ENCODE measurements at regions not wholly inside any gene's neighbourhood (a gene's known extent, or its start where the extent isn't known, plus 50 kb on each side); places are given as distances from the start of the nearest gene placed in this dataset.

DNA sequence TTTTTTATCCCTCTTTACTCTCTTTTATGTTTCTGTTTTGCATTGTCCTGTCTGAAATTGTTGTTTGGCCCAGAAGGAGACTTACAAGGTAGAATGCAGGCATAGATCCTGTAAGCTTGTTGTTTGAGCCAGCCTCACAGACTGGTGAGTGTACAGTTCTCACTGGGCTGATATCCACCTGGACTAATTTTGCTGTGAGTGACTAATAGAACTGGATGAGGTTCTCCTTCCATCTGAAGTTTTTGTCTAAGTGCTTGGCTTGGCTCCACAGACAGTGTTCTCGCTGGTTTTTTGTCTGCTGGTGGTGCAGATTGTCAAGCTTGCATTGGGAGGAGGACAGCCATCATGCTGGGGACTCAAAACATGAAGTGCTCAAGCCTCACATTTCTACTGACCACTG is 495.7 kb downstream of the TSN start:
- DNase-seq (no peak), ATAC-seq (no peak)
- CTCF ChIA-PET = no interaction called here
- H3K27ac Mint-ChIP-seq = no peak overlapping the region
- H3K4me1 Mint-ChIP-seq (ENCODE audit: low read depth) = no peaks in the 10 kb centered on the region
- no peaks in the 10 kb centered on the region for H3K9me3 Mint-ChIP-seq (ENCODE audit: insufficient read depth)
- H3K27me3 Mint-ChIP-seq (ENCODE audit: low read depth) = no peaks in the 10 kb centered on the region
- H3K4me3 Mint-ChIP-seq = no peak overlapping the region
- no peaks in the 10 kb centered on the region for H3K36me3 Mint-ChIP-seq (ENCODE audit: low read depth)
- POLR2A ChIA-PET = no interaction called here

DNA sequence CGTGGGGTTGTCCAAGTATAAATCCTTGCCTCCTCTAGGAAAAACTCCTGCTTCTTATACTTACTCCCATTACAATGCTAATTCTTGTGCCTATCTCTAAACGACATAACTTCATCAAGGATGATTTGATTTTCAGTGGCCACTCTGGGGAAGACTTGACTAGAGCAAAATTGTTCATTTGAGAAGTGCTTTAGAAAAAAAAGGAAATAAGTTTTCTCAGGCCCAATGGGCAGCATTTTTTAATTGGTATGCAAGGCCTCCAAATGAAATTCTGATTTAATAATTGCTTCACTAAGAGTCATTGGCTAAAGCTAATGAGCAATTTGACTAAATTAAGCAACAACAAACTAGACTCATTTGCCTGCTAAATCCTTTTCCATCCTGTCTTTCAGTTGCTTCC is 496.1 kb downstream of the TSN start:
- ChIA-PET POLR2A (no interaction called here), CTCF (no interaction called here)
- H3K27ac Mint-ChIP-seq = no peak overlapping the region
- H3K4me1 Mint-ChIP-seq (ENCODE audit: low read depth) = no peaks in the 10 kb centered on the region
- no peak for ATAC-seq
- no peak for DNase-seq
- no peaks in the 10 kb centered on the region for H3K9me3 Mint-ChIP-seq (ENCODE audit: insufficient read depth)
- no peak overlapping the region for H3K4me3 Mint-ChIP-seq
- no peaks in the 10 kb centered on the region for H3K36me3 Mint-ChIP-seq (ENCODE audit: low read depth)
- H3K27me3 Mint-ChIP-seq (ENCODE audit: low read depth) = no peaks in the 10 kb centered on the region

DNA sequence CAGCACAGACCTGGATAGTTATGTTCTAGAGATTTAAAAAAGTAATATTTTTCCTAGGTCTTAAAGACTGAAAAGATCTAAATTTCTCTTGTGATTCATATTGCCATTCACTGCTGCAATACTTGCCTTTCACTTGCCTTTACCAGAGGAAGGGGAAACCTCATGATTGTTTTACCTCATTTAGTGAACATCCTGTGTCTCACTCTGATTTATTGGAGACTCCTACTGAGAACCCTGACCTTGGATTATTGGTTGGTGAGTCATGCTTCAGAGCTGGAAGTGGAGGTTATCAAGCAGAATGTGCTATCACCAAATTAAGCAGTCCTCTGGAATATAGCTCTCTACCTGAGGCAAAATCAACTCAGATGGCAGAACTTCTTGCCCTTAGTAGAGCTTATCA is 500.5 kb downstream of the TSN start:
- CTCF ChIA-PET = no interaction called here
- no peak for ATAC-seq
- H3K9me3 Mint-ChIP-seq (ENCODE audit: insufficient read depth) = no peaks in the 10 kb centered on the region
- H3K27ac Mint-ChIP-seq = no peak overlapping the region
- no peaks in the 10 kb centered on the region for H3K36me3 Mint-ChIP-seq (ENCODE audit: low read depth)
- H3K4me3 Mint-ChIP-seq = no peak overlapping the region
- H3K27me3 Mint-ChIP-seq (ENCODE audit: low read depth) = no peaks in the 10 kb centered on the region
- no peak for DNase-seq
- no peaks in the 10 kb centered on the region for H3K4me1 Mint-ChIP-seq (ENCODE audit: low read depth)
- POLR2A ChIA-PET = no interaction called here

DNA sequence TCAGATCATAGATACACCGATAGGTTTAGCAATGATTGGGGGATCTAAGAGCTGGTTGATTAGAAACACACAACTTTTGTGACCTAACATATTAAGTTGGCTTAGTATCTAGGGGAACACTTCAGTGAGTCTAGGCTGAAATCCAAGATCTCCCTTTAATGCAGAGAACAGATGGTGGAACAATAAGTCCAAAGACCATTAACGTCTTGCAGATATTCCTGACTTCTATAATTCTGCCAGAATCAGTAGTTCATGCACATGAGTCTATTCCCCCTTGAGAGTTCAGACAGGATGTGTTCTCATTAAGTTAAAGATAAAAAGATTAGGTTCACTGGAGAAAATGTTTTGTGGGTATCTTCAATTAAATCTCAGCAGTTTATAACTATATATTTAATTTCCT is 506.5 kb downstream of the TSN start:
- no peaks in the 10 kb centered on the region for H3K36me3 Mint-ChIP-seq (ENCODE audit: low read depth)
- no peak overlapping the region for H3K27ac Mint-ChIP-seq
- H3K9me3 Mint-ChIP-seq (ENCODE audit: insufficient read depth) = peaks cover under 1% of the 10 kb centered on the region
- CTCF ChIA-PET = no interaction called here
- ATAC-seq (no peak), DNase-seq (no peak)
- no peak overlapping the region for H3K4me3 Mint-ChIP-seq
- POLR2A ChIA-PET = no interaction called here
- H3K27me3 Mint-ChIP-seq (ENCODE audit: low read depth) = no peaks in the 10 kb centered on the region
- no peaks in the 10 kb centered on the region for H3K4me1 Mint-ChIP-seq (ENCODE audit: low read depth)

DNA sequence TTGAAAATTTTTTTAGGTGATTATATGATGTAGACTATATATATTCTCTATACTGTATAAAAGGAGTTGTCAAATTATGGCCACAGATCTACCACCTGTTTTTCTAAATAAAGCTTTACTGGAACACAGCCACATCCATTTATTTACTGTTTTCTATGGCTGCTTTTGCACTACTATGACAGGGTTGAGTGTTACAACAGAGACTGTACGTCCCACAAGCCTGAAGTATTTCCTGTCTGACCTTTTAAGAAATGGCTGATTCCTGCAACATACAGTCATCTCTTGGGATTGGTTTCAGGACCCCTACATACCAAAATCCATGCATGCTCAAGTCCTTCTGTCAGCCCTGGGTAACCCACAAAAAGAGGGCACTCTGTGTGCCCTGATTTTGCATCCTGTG is 508.3 kb downstream of the TSN start:
- no peak overlapping the region for H3K4me3 Mint-ChIP-seq
- H3K27me3 Mint-ChIP-seq (ENCODE audit: low read depth) = no peaks in the 10 kb centered on the region
- ChIA-PET POLR2A (no interaction called here), CTCF (no interaction called here)
- ATAC-seq (no peak), DNase-seq (no peak)
- no peak overlapping the region for H3K27ac Mint-ChIP-seq
- H3K36me3 Mint-ChIP-seq (ENCODE audit: low read depth) = no peaks in the 10 kb centered on the region
- H3K4me1 Mint-ChIP-seq (ENCODE audit: low read depth) = no peaks in the 10 kb centered on the region
- H3K9me3 Mint-ChIP-seq (ENCODE audit: insufficient read depth) = peaks cover 5% of the 10 kb centered on the region

DNA sequence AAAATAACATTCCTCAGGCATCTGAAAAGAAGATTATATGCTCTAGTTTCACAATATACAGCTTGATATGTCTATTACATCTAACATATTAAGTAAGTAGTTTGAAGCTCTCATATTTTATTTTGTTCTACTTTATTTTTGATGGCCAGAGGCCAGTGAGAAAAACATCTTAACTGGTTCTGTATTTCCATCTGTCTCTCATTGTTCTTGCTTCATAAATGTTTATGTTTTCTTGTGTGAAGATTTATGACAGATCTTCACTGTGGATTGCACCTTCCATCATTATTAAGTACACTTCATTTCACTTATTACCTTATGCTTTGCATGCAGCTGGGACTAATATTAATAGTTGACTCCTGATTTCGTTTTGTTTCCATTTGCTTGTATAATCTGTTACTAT is 511.2 kb downstream of the TSN start:
- no peak for ATAC-seq
- no peak overlapping the region for H3K4me3 Mint-ChIP-seq

DNA sequence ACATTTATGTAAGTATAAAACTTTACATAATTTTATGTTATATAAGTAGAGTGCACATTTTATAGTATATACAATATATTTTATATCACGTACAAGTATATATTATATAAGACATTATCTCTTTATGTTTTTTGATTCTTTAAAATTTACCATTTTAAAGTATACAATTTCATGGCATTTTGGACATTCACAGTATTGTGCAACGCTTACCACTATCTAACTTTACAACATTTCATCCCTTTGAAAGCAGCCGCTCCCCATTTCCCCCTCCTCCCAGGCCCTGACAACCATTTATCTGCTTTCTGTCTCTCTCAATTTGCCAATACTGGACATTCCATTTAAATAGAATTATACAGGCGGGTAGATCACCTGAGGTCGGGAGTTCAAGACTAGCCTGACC is 512.5 kb downstream of the TSN start:
- Mint-ChIP-seq H3K36me3 (ENCODE audit: low read depth) (no peaks in the 10 kb centered on the region), H3K27ac (no peak overlapping the region), H3K4me3 (no peak overlapping the region), H3K4me1 (ENCODE audit: low read depth) (no peaks in the 10 kb centered on the region), H3K27me3 (ENCODE audit: low read depth) (no peaks in the 10 kb centered on the region), H3K9me3 (ENCODE audit: insufficient read depth) (peaks cover 5% of the 10 kb centered on the region)
- ATAC-seq (no peak), DNase-seq (no peak)
- CTCF ChIA-PET = no interaction called here
- POLR2A ChIA-PET = no interaction called here

More for the DNA sequence above, 511.2 kb downstream of the TSN start:
- Mint-ChIP-seq H3K36me3 (ENCODE audit: low read depth) (no peaks in the 10 kb centered on the region), H3K9me3 (ENCODE audit: insufficient read depth) (peaks cover 5% of the 10 kb centered on the region), H3K4me1 (ENCODE audit: low read depth) (no peaks in the 10 kb centered on the region), H3K27ac (no peak overlapping the region), H3K27me3 (ENCODE audit: low read depth) (no peaks in the 10 kb centered on the region)
- DNase-seq = no peak
- ChIA-PET POLR2A (no interaction called here), CTCF (no interaction called here)

DNA sequence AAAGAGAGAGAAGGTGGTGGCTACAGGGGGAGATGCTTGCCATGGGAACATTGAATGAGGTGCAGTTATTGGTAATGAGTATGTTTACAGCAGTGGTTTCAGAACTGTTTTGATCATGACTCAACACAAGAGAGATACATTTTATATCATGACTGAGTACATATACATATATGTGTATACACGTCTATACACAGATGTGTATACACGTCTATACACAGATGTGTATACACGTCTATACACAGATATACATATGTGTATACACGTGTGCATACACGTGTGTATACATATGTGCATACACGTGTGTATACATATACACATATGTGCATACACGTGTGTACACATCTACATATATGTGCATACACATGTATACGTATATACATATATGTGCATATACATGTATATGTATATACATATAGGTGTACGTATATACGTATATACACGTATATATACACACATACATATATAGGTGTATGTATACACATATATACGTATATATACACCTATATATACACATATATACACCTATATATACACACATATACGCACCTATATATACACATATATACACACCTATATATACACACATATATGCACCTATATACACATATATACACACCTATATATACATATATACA is 518.5 kb downstream of the TSN start:
- Mint-ChIP-seq H3K36me3 (ENCODE audit: low read depth) (no peaks in the 10 kb centered on the region), H3K4me1 (ENCODE audit: low read depth) (no peaks in the 10 kb centered on the region), H3K4me3 (no peak overlapping the region), H3K27ac (no peak overlapping the region), H3K27me3 (ENCODE audit: low read depth) (no peaks in the 10 kb centered on the region), H3K9me3 (ENCODE audit: insufficient read depth) (peaks cover 4% of the 10 kb centered on the region)
- ChIA-PET CTCF (no interaction called here), POLR2A (no interaction called here)
- DNase-seq (no peak), ATAC-seq (no peak)

DNA sequence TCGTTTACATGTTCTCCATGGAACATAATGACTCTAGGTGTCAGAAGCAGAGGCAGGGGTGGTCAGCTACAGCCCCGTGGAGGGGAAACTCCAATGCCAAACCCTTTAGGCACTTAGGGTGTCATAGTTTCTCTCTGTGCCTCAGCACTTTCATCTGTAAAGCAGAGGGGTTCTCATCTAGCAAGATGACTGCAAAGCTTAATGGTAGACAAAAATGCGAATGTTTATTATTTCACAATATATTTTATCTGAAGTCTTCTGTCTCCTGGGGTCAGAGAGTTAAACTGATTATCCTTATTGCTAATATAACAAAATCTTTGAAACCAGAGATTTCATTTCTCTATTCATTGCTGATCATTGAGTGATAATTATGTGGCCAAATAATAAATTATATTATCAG is 522.5 kb downstream of the TSN start:
- ATAC-seq (no peak), DNase-seq (no peak)
- Mint-ChIP-seq H3K27ac (no peak overlapping the region), H3K4me1 (ENCODE audit: low read depth) (no peaks in the 10 kb centered on the region), H3K4me3 (no peak overlapping the region), H3K9me3 (ENCODE audit: insufficient read depth) (peaks cover 4% of the 10 kb centered on the region), H3K27me3 (ENCODE audit: low read depth) (no peaks in the 10 kb centered on the region), H3K36me3 (ENCODE audit: low read depth) (no peaks in the 10 kb centered on the region)
- CTCF ChIA-PET = no interaction called here
- POLR2A ChIA-PET = no interaction called here

DNA sequence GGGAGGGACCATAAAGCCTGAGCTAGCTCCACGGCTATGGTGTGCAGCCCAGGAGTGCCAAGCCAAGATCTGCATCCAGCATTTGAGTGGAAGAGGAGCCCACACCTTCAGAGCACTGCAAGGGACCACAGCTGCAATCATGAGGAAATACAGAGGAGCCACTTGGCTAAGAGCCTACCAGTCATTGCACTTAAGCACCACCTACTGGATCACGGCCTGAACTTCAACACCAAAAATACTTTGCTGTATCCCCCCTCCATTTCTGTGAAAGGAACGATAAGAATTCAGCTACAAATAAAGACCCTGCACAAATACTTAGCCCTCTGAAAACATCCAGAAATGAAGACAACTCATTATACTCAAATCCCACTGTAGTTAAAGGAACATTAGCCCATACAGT is 545.3 kb downstream of the TSN start:
- POLR2A ChIA-PET = no interaction called here
- H3K27ac Mint-ChIP-seq = no peak overlapping the region
- no peaks in the 10 kb centered on the region for H3K9me3 Mint-ChIP-seq (ENCODE audit: insufficient read depth)
- H3K36me3 Mint-ChIP-seq (ENCODE audit: low read depth) = no peaks in the 10 kb centered on the region
- H3K4me1 Mint-ChIP-seq (ENCODE audit: low read depth) = no peaks in the 10 kb centered on the region
- no peak overlapping the region for H3K4me3 Mint-ChIP-seq
- H3K27me3 Mint-ChIP-seq (ENCODE audit: low read depth) = no peaks in the 10 kb centered on the region
- DNase-seq (no peak), ATAC-seq (no peak)
- CTCF ChIA-PET = no interaction called here

DNA sequence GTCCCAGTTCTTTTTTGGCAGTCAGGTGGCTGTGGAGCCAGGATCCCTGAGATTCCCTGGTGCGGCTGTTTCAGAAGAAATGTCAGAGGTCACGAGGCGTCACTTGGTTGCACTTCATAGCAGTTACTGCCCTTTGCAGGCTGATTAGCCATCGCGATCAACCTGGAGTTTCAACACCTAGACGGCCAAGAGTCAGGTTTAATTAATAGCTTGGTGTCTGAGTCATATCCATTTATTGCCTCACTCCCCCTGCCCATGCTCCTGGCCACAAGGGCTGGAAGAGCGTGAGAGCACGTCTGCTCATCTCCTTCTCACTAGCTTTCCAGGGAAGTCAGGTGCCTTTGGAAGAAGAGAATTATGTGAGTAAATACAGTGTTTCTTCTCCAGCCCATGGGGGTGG is 552.3 kb downstream of the TSN start:
- DNase-seq (no peak), ATAC-seq (no peak)
- H3K27ac Mint-ChIP-seq = no peak overlapping the region
- no peaks in the 10 kb centered on the region for H3K4me1 Mint-ChIP-seq (ENCODE audit: low read depth)
- H3K4me3 Mint-ChIP-seq = no peak overlapping the region
- no peaks in the 10 kb centered on the region for H3K27me3 Mint-ChIP-seq (ENCODE audit: low read depth)
- ChIA-PET POLR2A (no interaction called here), CTCF (no interaction called here)
- H3K9me3 Mint-ChIP-seq (ENCODE audit: insufficient read depth) = no peaks in the 10 kb centered on the region
- no peaks in the 10 kb centered on the region for H3K36me3 Mint-ChIP-seq (ENCODE audit: low read depth)

DNA sequence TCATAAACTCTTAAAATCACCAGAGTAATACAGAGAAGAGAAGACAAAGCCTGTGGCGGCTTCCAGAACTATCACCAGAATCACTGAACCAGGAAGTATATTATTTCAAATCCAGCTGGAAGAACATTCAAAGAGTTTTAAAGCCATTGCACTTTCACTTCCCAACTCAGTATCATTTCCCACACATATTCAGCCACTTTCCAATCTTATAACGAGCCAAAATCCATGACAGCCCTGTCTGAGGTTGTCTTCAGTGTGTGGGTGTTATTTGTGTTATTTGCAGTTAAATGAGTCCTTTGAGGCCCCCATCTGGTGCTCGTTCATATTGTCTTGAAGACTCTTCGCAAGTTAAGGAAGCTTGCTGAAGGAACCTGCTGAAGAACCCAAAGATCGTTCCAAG is 559.9 kb downstream of the TSN start:
- Mint-ChIP-seq H3K4me1 (ENCODE audit: low read depth) (no peaks in the 10 kb centered on the region), H3K27me3 (ENCODE audit: low read depth) (no peaks in the 10 kb centered on the region), H3K27ac (no peak overlapping the region), H3K36me3 (ENCODE audit: low read depth) (no peaks in the 10 kb centered on the region), H3K9me3 (ENCODE audit: insufficient read depth) (no peaks in the 10 kb centered on the region), H3K4me3 (no peak overlapping the region)
- ATAC-seq (no peak), DNase-seq (no peak)
- ChIA-PET POLR2A (no interaction called here), CTCF (no interaction called here)

DNA sequence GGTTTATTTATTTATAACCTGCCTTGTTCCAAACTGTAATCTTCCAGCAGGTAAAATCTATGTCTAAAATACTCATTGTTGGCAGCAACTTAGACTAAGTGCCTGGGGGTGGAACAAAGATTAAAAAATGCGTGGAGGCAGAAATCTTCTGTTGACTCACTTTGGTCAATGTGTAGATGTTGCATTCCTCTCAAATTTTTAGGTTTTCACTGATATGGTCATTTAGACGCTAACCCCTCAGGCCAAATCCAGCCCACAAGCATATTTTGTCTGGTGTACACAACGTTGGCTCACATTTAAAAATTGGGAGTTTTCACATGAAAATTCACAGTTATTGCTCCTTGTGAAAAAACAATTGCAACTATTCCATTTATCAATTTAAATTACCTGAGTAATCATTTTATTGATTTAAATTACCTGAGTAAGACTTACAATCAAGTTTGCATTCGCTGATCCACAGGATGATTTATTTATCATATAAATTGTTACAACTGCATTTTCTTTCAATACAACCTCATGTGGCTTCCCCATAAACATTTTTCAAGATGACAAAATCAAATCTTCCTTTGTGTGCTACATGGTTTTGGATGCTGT is 564.2 kb downstream of the TSN start:
- Mint-ChIP-seq H3K27me3 (ENCODE audit: low read depth) (no peaks in the 10 kb centered on the region), H3K9me3 (ENCODE audit: insufficient read depth) (no peaks in the 10 kb centered on the region), H3K27ac (no peak overlapping the region), H3K36me3 (ENCODE audit: low read depth) (no peaks in the 10 kb centered on the region), H3K4me3 (no peak overlapping the region), H3K4me1 (ENCODE audit: low read depth) (no peaks in the 10 kb centered on the region)
- DNase-seq = no peak
- ChIA-PET CTCF (no interaction called here), POLR2A (no interaction called here)
- ATAC-seq = no peak

Data from activated CD8-positive, alpha-beta T cell treated with anti-CD3 and anti-CD28 coated beads, Interleukin-2, amount 10 ng/mL, durations not matched to agents 7 days and 5 days (primary cell).